Chondrocyte (in vitro differentiated cells): ENCODE measurements at regions not wholly inside any gene's neighbourhood (a gene's known extent, or its start where the extent isn't known, plus 50 kb on each side); places are given as distances from the start of the nearest gene placed in this dataset.

Source experiments
- DNase-seq: peaks from one replicate; pipeline ENCODE4 v3.0.0; 2021; ENCODE audit warnings: mixed read lengths, low spot score
- H3K27ac Mint-ChIP-seq: one replicate; pipeline ENCODE4 v1.8.0; 2021; ENCODE audit warnings: mild to moderate bottlenecking, moderate library complexity, mixed read lengths; ENCODE audit not compliant: unreplicated experiment
- H3K27me3 Mint-ChIP-seq: 2 replicates; pipeline ENCODE4 v1.8.0; 2021; ENCODE audit warnings: low read depth, mixed read lengths
- H3K36me3 Mint-ChIP-seq: 2 replicates; pipeline ENCODE4 v1.8.0; 2021; ENCODE audit warnings: low read depth, mixed read lengths
- H3K4me1 Mint-ChIP-seq: 2 replicates; pipeline ENCODE4 v1.8.0; 2021; ENCODE audit warnings: low read depth, mild to moderate bottlenecking, mixed read lengths
- H3K4me3 Mint-ChIP-seq: one replicate; pipeline ENCODE4 v1.8.0; 2021; ENCODE audit warnings: mild to moderate bottlenecking, moderate library complexity, mixed read lengths; ENCODE audit not compliant: unreplicated experiment
- H3K9me3 Mint-ChIP-seq: 2 replicates; pipeline ENCODE4 v1.8.0; 2021; ENCODE audit warnings: low read depth, mixed read lengths
- TF ChIP-seq, protein P1 (sequence below): fragments of 200-600 bp; sonication (generic); IDR thresholded peaks from 2 replicates; pipeline ENCODE4 v1.5.0; 2021; ENCODE audit warnings: antibody characterized with exemption, mild to moderate bottlenecking, moderate library complexity

- TF ChIP-seq, protein P1, sequence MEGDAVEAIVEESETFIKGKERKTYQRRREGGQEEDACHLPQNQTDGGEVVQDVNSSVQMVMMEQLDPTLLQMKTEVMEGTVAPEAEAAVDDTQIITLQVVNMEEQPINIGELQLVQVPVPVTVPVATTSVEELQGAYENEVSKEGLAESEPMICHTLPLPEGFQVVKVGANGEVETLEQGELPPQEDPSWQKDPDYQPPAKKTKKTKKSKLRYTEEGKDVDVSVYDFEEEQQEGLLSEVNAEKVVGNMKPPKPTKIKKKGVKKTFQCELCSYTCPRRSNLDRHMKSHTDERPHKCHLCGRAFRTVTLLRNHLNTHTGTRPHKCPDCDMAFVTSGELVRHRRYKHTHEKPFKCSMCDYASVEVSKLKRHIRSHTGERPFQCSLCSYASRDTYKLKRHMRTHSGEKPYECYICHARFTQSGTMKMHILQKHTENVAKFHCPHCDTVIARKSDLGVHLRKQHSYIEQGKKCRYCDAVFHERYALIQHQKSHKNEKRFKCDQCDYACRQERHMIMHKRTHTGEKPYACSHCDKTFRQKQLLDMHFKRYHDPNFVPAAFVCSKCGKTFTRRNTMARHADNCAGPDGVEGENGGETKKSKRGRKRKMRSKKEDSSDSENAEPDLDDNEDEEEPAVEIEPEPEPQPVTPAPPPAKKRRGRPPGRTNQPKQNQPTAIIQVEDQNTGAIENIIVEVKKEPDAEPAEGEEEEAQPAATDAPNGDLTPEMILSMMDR, result no peak
- H3K4me1 Mint-ChIP-seq, result peaks cover 16% of the 10 kb centered on the region
- no peak for DNase-seq
- no peak overlapping the region for H3K4me3 Mint-ChIP-seq
- H3K27ac Mint-ChIP-seq, result no peak overlapping the region
- no peaks in the 10 kb centered on the region for H3K9me3 Mint-ChIP-seq
- no peaks in the 10 kb centered on the region for H3K36me3 Mint-ChIP-seq
- H3K27me3 Mint-ChIP-seq, result no peaks in the 10 kb centered on the region
Measured at GRCh38 chr10:25817200-25817599, 116.8 kb upstream of the MYO3A start.

- Mint-ChIP-seq H3K4me3 (no peak overlapping the region), H3K4me1 (peaks cover 13% of the 10 kb centered on the region), H3K36me3 (no peaks in the 10 kb centered on the region), H3K9me3 (no peaks in the 10 kb centered on the region), H3K27ac (no peak overlapping the region), H3K27me3 (no peaks in the 10 kb centered on the region)
- no peak for DNase-seq
- TF ChIP-seq, protein P1, result no peak
Measured at GRCh38 chr10:25818751-25819150, 115.3 kb upstream of the MYO3A start.

DNA sequence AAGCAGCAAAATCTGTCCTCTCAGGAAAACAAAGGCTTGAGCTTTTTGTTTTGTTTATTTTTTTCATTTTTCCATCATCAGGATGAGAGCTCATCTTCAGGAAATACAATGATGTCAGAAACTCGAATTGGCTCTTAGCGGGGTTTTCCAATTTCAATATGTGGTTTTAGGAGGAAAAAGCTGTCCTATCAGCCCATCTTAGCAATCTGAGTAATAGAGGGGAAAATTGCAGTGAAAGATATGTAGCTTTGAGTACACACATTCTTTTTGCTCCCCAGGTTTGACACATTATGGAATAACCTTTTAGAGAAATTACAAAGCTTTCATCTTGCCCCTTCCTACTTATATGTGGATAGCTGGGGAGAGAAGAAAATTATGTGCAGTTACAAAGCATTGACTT, 113.6 kb upstream of the MYO3A start:
- H3K4me1 Mint-ChIP-seq, result peaks cover 13% of the 10 kb centered on the region
- TF ChIP-seq, protein P1, result no peak
- no peak overlapping the region for H3K4me3 Mint-ChIP-seq
- no peaks in the 10 kb centered on the region for H3K9me3 Mint-ChIP-seq
- H3K27ac Mint-ChIP-seq, result no peak overlapping the region
- no peak for DNase-seq
- no peaks in the 10 kb centered on the region for H3K36me3 Mint-ChIP-seq
- H3K27me3 Mint-ChIP-seq, result no peaks in the 10 kb centered on the region

GRCh38 chr10:25820874-25821273, 113.2 kb upstream of the MYO3A start:
- no peaks in the 10 kb centered on the region for H3K36me3 Mint-ChIP-seq
- no peak overlapping the region for H3K27ac Mint-ChIP-seq
- H3K27me3 Mint-ChIP-seq, result no peaks in the 10 kb centered on the region
- no peak overlapping the region for H3K4me3 Mint-ChIP-seq
- TF ChIP-seq, protein P1, result no peak
- no peak for DNase-seq
- H3K4me1 Mint-ChIP-seq, result peaks cover 9% of the 10 kb centered on the region
- no peaks in the 10 kb centered on the region for H3K9me3 Mint-ChIP-seq

- Mint-ChIP-seq H3K4me3 (no peak overlapping the region), H3K9me3 (no peaks in the 10 kb centered on the region), H3K27me3 (peaks cover 4% of the 10 kb centered on the region), H3K27ac (no peak overlapping the region), H3K36me3 (no peaks in the 10 kb centered on the region), H3K4me1 (no peaks in the 10 kb centered on the region)
- no peak for DNase-seq
- TF ChIP-seq, protein P1, result no peak
Measured at GRCh38 chr10:25824050-25824449, 110.0 kb upstream of the MYO3A start.
